GM18907 (cell line): ENCODE measurements at regions not wholly inside any gene's neighbourhood (a gene's known extent, or its start where the extent isn't known, plus 50 kb on each side); places are given as distances from the start of the nearest gene placed in this dataset.

Source experiments
- ATAC-seq: cut with Tn5 transposase; IDR thresholded peaks from one replicate; pipeline ENCODE4 v1.9.1; 2021; ENCODE audit warnings: mild to moderate bottlenecking, moderate library complexity; ENCODE audit not compliant: unreplicated experiment

GRCh38 chr4:81898862-81899504, 427.3 kb upstream of the RASGEF1B start:
- no peak for ATAC-seq

- ATAC-seq: no peak
These were observed 425.2 kb upstream of the RASGEF1B start for GRCh38 chr4:81896936-81897335.

GRCh38 chr4:81891005-81891996, 419.6 kb upstream of the RASGEF1B start:
- no peak for ATAC-seq

GRCh38 chr4:81884986-81885385, 413.3 kb upstream of the RASGEF1B start:
- ATAC-seq: no peak

GRCh38 chr4:81883530-81884450, 412.1 kb upstream of the RASGEF1B start:
- ATAC-seq: no peak

- ATAC-seq: no peak
These were observed 411.3 kb upstream of the RASGEF1B start for GRCh38 chr4:81883004-81883403.

- no peak for ATAC-seq
These were observed 410.3 kb upstream of the RASGEF1B start for GRCh38 chr4:81881855-81882621.

- ATAC-seq: no peak
These were observed 404.4 kb upstream of the RASGEF1B start for GRCh38 chr4:81876106-81876505.

- ATAC-seq: no peak
These were observed 403.2 kb upstream of the RASGEF1B start for GRCh38 chr4:81874661-81875515.

- ATAC-seq: no peak
These were observed 398.6 kb upstream of the RASGEF1B start for GRCh38 chr4:81870275-81870674.

GRCh38 chr4:81860111-81860510, 388.4 kb upstream of the RASGEF1B start:
- ATAC-seq: no peak

- ATAC-seq: no peak
These were observed 382.7 kb upstream of the RASGEF1B start for GRCh38 chr4:81854406-81854805.

- ATAC-seq: no peak
These were observed 380.5 kb upstream of the RASGEF1B start for GRCh38 chr4:81852031-81852715.

- no peak for ATAC-seq
These were observed 379.0 kb upstream of the RASGEF1B start for GRCh38 chr4:81850701-81851100.

GRCh38 chr4:81845761-81846160, 374.1 kb upstream of the RASGEF1B start:
- no peak for ATAC-seq

- no peak for ATAC-seq
These were observed 373.6 kb upstream of the RASGEF1B start for GRCh38 chr4:81845273-81845672.

GRCh38 chr4:81844717-81845116, 373.0 kb upstream of the RASGEF1B start:
- ATAC-seq: peak; percentile 85

- peak; percentile 69 for ATAC-seq
These were observed 367.8 kb upstream of the RASGEF1B start for GRCh38 chr4:81839347-81840042.
